ENCODE measurements at regions not wholly inside any gene's neighbourhood (a gene's known extent, or its start where the extent isn't known, plus 50 kb on each side); places are given as distances from the start of the nearest gene placed in this dataset.

- TF ChIP-seq POLR2A (IDR thresholded peaks at IDR 0.05) (no peak), CTCF (IDR thresholded peaks at IDR 0.05) (no peak), POLR2AphosphoS5 (IDR thresholded peaks at IDR 0.05) (no peak), EP300 (IDR thresholded peaks at IDR 0.05) (no peak)
Measured at GRCh38 chr22:49464037-49464436, 363.6 kb downstream of the BRD1 start.
